HG02852 (cell line): ENCODE measurements at regions not wholly inside any gene's neighbourhood (a gene's known extent, or its start where the extent isn't known, plus 50 kb on each side); places are given as distances from the start of the nearest gene placed in this dataset.
"Not testable (repeated sequence)": the region's sequence is repeated elsewhere in the genome, so short reads cannot be mapped to it uniquely, and the experiment has no call there.

Experiments
- ATAC-seq: cut with Tn5 transposase; IDR thresholded peaks from one replicate; pipeline ENCODE4 v1.9.1; 2021; ENCODE audit warnings: mild to moderate bottlenecking, moderate library complexity; ENCODE audit not compliant: unreplicated experiment

GRCh38 chr15:23913081-23913480 lies 226.0 kb upstream of the NDN start:
- no peak for ATAC-seq

GRCh38 chr15:23913635-23914034 lies 226.5 kb upstream of the NDN start:
- ATAC-seq, result no peak

DNA sequence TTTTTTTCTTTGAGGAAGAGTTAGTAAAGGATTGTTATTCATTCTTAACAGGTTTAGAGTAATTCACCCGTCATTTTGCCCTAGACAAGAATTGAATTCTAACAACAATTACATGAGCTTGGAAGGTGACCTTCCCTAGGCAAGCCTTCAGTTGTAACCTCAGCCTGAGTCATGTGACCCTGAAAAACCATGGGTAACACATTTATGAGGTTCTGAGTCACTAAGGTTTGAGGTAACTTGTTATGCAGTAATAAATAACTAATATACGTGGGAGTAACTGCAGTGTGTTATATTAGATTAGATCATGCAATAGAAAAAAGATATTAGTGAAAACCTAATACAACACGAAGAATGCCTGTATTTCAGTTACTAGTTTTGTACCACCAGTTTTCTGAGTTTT lies 237.6 kb upstream of the NDN start:
- no peak for ATAC-seq

GRCh38 chr15:23954931-23955330 lies 267.8 kb upstream of the NDN start:
- no peak for ATAC-seq

- no peak for ATAC-seq
Observed at GRCh38 chr15:23983500-23984259, 296.6 kb upstream of the NDN start.

- ATAC-seq, result no peak
Observed at GRCh38 chr15:23994273-23994672, 307.2 kb upstream of the NDN start.

- no peak for ATAC-seq
Observed at GRCh38 chr15:23998056-23998455, 311.0 kb upstream of the NDN start.

DNA sequence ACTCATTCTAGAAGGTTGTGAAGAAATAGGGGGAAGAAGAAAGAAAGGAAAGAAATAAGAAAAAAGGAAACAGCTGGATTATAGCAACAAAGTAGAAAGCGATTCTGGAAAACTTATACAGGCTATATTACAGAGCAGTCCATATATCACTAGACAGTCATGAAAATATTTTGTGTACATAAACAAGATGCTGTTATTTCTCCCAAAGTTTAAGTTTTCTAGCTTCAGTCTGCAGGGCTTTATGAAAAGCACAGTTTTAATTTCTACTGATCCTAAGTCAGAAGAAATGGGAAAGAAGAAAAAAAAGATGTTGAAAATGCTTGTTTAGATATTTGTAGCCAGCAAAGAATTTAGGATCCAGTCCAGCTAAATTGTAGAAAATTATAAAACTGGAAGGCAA lies 321.4 kb upstream of the NDN start:
- ATAC-seq, result no peak

DNA sequence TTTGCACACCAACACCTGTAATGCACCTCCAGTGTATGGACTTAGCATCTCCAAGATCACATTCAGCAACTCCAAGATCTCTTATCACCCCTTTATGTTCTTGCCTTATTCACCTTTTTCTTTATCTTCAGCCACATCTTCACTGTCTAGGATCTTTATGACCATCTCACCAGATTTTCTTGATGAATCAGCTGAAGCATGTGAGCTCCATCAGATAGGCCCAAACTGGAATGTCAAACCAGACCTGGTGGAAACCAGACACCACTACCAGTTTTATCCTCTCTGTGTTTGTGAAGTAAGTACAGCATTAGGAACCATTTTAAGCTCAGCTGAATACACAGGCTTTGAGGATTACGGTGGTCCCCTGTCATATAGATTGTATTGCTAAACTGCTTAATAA lies 330.4 kb upstream of the NDN start:
- ATAC-seq, result no peak

DNA sequence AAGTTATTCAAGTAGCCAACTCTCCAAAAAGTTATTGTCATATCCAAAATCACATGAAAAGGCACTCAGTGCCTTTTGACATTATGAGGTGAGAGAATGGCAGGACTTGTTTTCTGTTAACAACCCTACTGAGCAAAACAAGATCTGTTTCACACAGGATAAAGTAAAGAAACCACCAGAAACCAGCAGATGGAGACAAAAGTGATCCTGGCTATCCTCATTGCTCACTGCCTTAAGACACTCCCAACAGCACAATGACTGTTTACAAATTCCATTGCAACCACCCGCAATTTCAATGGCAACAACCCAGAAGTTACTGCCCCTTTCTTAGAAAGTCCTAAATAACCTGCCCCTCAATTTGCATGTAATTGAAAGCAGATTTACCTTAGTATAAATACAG lies 352.6 kb upstream of the NDN start:
- ATAC-seq, result no peak

DNA sequence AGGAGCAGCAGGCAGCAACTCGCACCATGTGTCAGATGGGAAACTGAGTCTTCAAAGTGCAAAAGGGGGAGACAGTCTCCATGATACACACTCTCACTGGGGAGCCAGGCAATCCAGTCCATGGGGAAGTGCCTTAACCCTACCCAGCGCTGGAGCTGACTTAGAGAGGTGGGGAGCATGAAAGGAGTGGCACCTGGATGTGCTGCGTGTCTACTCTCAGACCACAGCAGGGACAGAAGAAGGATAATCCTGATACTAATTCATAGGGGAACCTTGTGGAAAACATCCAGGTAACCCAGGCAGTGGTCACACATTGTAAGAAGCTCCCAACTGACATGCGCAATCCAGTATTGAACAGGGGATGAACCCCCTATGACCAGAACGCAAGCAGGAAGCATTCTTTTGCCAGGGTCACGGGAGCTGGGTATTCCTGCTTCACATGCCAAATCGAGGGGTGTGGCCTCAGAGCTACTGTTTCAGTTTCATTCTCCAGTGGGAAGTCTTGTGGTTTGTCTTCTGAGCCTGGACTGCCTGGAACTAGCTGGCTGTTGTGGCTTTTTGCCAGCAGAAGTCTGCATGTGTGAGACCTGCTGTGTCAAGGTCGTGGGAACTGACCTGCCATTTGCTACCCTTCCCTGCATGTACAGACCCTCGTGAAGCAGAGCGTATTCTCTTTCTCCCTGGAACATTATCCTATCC lies 367.6 kb upstream of the NDN start:
- ATAC-seq, result no peak

GRCh38 chr15:24067733-24068501 lies 380.8 kb upstream of the NDN start:
- no peak for ATAC-seq

DNA sequence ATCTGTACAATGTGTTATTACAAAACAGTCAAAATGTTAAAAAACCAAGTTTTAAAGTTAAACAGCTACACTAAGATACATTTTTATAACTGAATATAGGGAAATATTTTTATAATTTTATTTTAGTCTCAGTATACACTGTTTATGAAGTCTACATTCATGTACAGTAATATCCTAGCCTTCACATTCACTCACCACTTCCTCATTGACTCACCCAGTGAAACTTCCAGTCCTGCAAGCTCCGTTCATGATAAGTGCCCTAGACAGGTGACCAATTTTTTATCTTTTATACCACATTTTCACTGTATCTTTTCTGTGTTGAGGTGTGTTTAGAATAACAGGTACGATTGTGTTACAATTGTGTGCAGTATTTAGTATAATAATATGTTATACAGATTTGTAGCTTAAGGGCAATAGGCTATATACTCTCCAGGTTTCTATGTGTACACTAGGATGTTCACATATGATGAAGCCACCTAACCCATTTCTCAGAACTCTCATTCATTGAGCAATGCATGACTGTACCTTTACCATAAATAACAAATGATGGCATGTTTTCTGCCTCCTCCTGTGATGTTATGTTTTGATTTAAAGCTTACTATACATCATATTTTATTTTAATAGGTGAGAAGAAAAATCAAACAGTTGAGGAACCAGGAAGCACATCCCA lies 388.4 kb upstream of the NDN start:
- no peak for ATAC-seq

DNA sequence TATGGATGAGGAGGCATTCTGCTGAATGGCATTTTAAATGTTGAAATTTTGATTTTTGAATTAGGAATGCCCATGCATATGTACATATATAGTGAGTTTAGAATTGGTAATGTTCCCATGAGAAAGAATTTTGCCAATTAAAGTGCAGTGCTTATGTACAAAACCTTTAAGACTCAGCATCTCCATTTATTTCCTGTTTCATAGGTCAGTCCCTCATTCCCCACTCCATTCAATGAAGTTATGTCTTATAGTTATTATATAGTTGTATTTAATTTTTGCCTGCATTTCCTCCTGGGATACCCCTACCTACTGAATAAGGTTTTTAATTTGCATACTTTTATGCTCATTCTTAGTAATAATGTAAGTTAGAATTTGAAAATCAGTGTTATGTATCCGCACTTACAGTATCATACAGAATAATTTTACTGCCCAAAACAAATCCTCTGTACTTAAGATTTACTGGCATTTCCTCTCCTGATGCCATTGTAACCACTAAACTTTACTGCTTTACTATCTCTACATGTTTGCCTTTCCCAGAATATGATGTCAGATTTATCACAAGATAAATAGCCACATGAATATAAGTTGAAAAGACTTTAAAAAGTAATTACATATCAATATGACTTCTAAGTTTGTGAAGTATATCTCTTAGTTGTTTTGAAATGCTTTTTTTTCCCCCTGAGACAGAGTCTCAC lies 389.1 kb upstream of the NDN start:
- no peak for ATAC-seq

DNA sequence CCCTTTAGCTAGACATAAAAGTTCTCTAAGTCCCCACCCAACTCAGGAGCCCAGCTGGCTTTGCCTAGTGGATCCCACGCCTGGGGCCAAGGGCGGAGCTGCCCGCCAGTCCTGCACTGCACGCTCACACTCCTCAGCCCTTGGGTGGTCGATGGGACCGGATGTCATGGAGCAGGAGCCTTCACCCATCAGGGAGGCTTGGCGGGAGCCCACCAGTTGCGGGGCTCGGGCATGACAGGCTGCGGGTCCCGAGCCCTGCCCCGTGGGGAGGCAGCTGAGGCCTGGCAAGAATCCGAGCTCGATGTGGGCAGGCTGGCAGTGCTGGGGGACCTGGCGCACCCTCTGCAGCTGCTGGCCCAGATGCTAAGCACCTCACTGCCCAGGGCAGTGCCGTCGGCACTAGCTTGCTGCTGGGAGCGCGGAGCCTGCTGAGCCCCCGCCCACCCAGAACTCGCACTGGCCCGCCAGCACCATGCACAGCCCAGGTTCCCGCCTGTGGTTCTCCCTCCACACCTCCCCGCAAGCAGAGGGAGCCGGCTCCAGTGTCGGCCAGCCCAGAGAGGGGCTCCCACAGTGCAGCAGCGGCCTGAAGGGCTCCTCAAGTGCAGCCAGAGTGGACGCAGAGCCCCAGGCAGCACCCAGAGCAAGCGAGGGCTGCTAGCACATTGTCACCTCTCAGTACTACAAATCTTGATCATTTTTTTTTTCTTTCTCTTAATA lies 391.4 kb upstream of the NDN start:
- ATAC-seq, result no peak

DNA sequence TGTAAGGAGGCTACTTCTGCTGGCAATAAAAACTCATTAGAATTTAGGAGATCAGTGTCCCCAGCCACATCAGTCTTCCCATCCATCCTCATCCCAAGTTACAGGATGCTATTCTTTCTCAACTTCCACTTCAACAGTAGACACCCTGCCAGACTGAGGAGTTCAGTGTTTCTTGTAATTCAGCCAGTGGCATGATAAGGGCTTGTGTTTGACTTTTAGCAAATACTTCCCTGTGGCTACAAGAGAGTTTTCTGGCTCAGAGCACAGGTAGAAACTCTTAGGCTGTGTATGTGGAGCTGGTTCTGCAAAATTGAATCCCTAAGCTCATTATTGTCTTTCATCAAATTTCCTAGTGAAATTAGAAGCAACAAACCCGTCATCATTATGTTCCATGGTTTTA lies 401.8 kb upstream of the NDN start:
- not testable (repeated sequence) for ATAC-seq

DNA sequence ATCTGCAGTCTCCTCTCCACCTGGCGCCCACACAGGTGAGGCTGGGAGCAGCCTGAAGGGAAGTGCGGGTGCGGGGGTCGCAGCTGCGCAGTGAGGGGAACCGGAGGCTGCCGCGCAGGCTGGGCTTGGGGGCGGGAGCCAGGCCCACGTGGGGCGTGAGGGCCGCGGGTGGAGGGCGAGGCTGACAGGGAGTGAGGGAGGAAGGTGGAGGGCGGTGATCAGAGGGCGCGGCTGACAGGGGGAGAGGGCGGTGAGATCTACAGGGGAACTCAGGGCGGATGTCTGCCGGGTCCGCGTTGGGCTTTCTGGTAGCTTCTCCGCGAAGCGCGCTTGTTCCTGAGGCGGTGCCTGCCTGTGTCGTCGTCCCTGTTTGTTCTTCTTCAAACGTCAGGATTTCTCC lies 414.4 kb upstream of the NDN start:
- not testable (repeated sequence) for ATAC-seq

- not testable (repeated sequence) for ATAC-seq
Observed at GRCh38 chr15:24107524-24107923, 420.4 kb upstream of the NDN start.

GRCh38 chr15:24107948-24108347 lies 420.8 kb upstream of the NDN start:
- ATAC-seq, result not testable (repeated sequence)

GRCh38 chr15:24108349-24108748 lies 421.2 kb upstream of the NDN start:
- not testable (repeated sequence) for ATAC-seq
